GM18505 (cell line): ENCODE measurements at regions not wholly inside any gene's neighbourhood (a gene's known extent, or its start where the extent isn't known, plus 50 kb on each side); places are given as distances from the start of the nearest gene placed in this dataset.

ENCODE experiments used
- ATAC-seq: cut with Tn5 transposase; IDR thresholded peaks from one replicate; pipeline ENCODE4 v1.9.1; 2021; ENCODE audit not compliant: unreplicated experiment
- POLR2A ChIP-seq: IDR thresholded peaks from 4 replicates; pipeline ENCODE4 v1.6.1; 2011; ENCODE audit warnings: borderline replicate concordance; ENCODE audit not compliant: insufficient read depth, insufficient read length; ENCODE audit errors: extremely low read depth

- no peak for ATAC-seq
- TF ChIP-seq POLR2A: no peak
Measured at GRCh38 chr21:35677298-35677841, 383.0 kb downstream of the SETD4 start.

GRCh38 chr21:35674895-35675470 lies 385.3 kb downstream of the SETD4 start:
- TF ChIP-seq POLR2A: no peak
- no peak for ATAC-seq

GRCh38 chr21:35674091-35674671 lies 386.1 kb downstream of the SETD4 start:
- ATAC-seq: no peak
- no peak for TF ChIP-seq POLR2A

- TF ChIP-seq POLR2A: no peak
- ATAC-seq: no peak
Measured at GRCh38 chr21:35672313-35672712, 388.0 kb downstream of the SETD4 start.

GRCh38 chr21:35664683-35665082 lies 395.6 kb downstream of the SETD4 start:
- no peak for ATAC-seq
- no peak for TF ChIP-seq POLR2A

- no peak for ATAC-seq
- TF ChIP-seq POLR2A: no peak
Measured at GRCh38 chr21:35663856-35664606, 396.3 kb downstream of the SETD4 start.

GRCh38 chr21:35658242-35658641 lies 402.1 kb downstream of the SETD4 start:
- no peak for TF ChIP-seq POLR2A
- ATAC-seq: no peak

GRCh38 chr21:35652872-35653271 lies 407.5 kb downstream of the SETD4 start:
- no peak for ATAC-seq
- TF ChIP-seq POLR2A: no peak

- ATAC-seq: no peak
- TF ChIP-seq POLR2A: no peak
Measured at GRCh38 chr21:35652196-35652595, 408.1 kb downstream of the SETD4 start.

GRCh38 chr21:35651196-35651595 lies 409.1 kb downstream of the SETD4 start:
- ATAC-seq: no peak
- TF ChIP-seq POLR2A: no peak

- no peak for ATAC-seq
- no peak for TF ChIP-seq POLR2A
Measured at GRCh38 chr21:35649186-35649585, 411.1 kb downstream of the SETD4 start.

GRCh38 chr21:35648512-35648911 lies 411.8 kb downstream of the SETD4 start:
- TF ChIP-seq POLR2A: no peak
- no peak for ATAC-seq

- no peak for ATAC-seq
- TF ChIP-seq POLR2A: no peak
Measured at GRCh38 chr21:35646606-35647005, 413.7 kb downstream of the SETD4 start.

- ATAC-seq: no peak
Measured at GRCh38 chr21:35645991-35646390, 414.3 kb downstream of the SETD4 start.

More at GRCh38 chr21:35645991-35646390, 414.3 kb downstream of the SETD4 start:
- no peak for TF ChIP-seq POLR2A
